IPS-18c (cell line): ENCODE measurements at regions not wholly inside any gene's neighbourhood (a gene's known extent, or its start where the extent isn't known, plus 50 kb on each side); places are given as distances from the start of the nearest gene placed in this dataset.
"Not testable (repeated sequence)": the region's sequence is repeated elsewhere in the genome, so short reads cannot be mapped to it uniquely, and the experiment has no call there.

ENCODE experiments used
- H3K4me3 ChIP-seq: 2 replicates; pipeline ENCODE4 v1.7.0; 2013; ENCODE audit warnings: low read depth, mild to moderate bottlenecking, low read length, moderate library complexity; ENCODE audit not compliant: insufficient read depth
- H3K9me3 ChIP-seq: one replicate; pipeline ENCODE4 v1.6.1; 2013; ENCODE audit warnings: mild to moderate bottlenecking, low read length, moderate library complexity; ENCODE audit not compliant: control insufficient read depth, insufficient read depth

DNA sequence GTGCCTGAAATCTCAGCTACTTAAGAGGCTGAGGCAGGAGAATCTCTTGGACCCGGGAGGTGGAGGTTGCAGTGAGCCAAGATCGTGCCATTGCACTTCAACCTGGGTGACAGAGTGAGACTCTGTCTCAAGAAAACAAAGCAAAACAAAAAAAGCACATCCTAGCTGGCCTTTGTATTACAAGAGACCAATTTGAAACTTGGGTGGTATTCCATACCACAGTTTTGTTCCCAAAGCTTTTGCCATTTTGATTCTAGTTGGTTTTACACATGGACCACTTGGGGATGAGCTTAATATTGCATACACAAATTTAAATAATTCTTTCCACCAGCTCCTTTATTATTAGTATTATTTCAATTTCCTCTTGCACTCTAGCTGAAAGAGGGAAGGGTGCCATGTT, 276.9 kb upstream of the SLC16A7 start:
- no peak overlapping the region for H3K4me3 ChIP-seq

DNA sequence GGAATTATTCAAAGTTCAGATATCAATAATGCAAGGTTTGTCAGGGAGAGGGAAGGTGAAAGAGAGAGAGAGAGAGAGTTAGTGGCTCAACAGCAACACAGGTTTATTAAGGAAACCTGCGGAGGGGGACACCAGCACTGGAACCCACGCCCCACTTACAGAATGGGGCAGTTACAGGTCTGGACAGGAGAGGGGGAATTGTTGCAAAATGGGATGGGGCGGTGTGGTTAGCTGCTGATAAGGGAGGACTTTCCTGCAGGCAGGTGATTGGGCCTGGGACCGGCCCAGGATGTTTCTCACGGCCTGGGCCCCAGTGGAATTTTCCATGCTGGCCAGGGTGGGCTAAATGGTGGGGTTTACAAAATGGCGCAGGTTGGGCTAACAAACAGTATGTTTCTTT, 278.2 kb upstream of the SLC16A7 start:
- Histone ChIP-seq H3K4me3 (no peak overlapping the region), H3K9me3 (no peaks in the 10 kb centered on the region)

More for the DNA sequence above, 276.9 kb upstream of the SLC16A7 start:
- H3K9me3 ChIP-seq: no peaks in the 10 kb centered on the region

DNA sequence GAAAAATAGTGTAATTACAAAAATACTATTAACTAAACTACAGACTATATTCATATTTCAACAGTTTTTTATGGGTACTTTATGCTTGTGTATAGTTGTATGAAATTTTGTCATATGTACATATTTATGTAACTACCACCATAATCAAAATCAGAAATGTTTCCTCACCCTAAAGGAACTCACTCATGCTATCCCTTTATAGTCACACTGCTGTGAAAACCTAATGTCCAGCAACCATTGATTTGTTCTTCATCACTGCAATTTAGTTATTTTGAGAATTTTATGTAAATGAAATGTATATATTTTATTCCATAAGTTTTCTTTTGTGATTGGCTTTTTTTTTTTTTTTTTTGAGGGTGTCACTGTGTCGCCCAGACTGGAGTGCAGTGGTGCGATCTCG, 278.9 kb upstream of the SLC16A7 start:
- Histone ChIP-seq H3K4me3 (no peak overlapping the region), H3K9me3 (no peaks in the 10 kb centered on the region)

DNA sequence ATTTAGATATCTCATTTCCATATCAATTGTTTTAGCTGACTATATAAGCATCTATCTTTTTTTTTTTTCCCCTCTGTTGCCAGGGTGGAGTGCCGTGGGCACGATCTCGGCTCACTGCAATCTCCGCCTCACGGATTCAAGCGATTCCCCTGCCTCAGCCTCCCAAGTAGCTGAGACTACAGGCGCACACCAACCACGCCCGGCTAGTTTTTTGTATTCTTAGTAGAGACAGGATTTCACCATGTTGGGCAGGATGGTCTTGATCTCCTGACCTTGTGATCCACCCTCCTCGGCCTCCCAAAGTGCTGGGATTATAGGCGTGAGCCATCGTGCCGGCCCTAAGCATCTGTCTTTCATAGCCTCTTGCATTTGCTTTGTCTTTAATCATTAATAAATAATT, 279.5 kb upstream of the SLC16A7 start:
- H3K4me3 ChIP-seq, H3K9me3 ChIP-seq: not testable (repeated sequence)

DNA sequence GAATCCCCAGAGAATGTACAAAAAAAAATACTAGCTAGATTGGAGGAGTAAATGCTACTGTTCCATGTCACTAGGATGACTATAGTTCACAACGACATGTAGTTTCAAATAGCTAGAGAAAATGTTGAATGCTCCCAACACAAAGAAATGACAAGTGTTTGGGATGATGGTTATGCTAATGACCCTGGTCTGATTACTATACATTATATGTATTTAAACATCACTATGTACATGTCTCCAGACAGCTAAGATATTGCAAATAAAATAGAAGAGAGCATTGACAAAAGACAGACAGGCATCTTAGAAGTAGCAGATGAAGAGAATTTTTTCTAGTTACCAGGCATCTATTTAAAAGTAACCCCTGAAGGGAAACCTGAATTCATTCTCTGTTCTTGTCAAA, 281.6 kb upstream of the SLC16A7 start:
- Histone ChIP-seq H3K4me3 (no peak overlapping the region), H3K9me3 (no peaks in the 10 kb centered on the region)

DNA sequence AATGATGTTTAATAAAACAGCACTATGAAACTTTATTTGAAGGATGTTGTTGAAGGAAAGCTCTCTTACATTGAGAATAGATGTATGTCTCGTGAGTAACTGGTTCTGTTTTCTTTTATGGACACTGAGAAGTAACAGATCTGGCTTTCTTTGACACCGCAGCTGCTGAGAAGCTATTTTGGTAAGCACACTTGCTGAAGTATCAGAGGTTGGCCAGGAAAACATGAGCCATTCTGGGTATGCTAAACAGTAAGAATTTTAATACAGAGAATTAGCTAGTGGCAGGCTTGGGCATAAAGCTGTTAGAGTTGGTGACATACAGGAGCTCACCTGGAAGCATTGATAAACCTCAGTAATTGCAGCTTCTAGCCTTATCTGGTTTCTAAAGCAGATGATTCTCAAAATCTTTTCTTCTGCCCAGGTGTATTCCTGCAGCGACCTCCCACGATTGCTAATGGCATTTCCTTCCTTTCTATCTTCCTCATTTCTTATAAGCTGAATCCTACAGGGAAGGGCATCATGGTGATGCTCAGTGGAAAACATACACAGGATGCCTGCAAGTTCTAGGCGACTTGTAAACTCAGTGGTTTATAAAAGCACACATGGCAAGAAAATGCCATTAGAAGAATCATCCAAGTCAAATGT, 291.6 kb upstream of the SLC16A7 start:
- peaks cover 2% of the 10 kb centered on the region for H3K9me3 ChIP-seq
- H3K4me3 ChIP-seq: no peak overlapping the region

DNA sequence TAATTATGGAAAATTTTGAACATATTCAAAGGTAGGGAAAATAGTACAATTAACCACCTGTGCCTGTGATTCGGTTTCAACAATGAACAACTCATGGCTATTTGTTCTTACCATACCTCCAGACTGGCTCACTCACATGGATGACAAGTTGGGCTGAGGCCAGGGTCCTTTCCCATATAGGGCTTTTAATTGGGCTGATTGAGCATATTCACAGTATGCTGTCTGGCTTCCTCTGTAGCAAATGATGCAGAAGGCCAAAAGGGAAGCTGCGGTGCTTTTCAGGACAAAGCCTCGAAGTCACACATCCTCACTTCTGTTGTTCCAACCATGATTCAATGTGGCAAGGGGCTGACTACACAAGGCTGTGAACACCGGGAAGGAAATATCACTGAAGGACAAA, 297.5 kb upstream of the SLC16A7 start:
- H3K9me3 ChIP-seq: no peaks in the 10 kb centered on the region

DNA sequence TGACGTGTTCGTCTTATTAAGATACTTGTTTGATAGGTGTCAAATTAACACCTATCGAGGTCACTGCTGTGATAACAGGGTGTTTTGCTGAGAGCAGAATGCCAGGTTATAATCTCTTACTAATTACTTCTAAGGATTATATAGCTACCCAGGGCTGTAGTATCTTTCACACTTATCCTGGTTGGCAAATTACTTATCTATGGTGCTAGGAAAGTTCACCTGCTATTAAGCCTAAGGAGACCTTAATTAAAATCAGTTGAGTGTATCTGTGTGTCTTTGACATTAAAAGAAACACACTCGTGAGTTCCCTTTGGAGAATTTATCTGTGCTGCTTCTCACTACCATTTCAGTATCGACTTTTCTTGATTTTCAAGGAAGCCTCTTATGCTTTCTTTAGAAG, 301.6 kb upstream of the SLC16A7 start:
- Histone ChIP-seq H3K4me3 (no peak overlapping the region), H3K9me3 (no peaks in the 10 kb centered on the region)

More for the DNA sequence above, 297.5 kb upstream of the SLC16A7 start:
- no peak overlapping the region for H3K4me3 ChIP-seq

DNA sequence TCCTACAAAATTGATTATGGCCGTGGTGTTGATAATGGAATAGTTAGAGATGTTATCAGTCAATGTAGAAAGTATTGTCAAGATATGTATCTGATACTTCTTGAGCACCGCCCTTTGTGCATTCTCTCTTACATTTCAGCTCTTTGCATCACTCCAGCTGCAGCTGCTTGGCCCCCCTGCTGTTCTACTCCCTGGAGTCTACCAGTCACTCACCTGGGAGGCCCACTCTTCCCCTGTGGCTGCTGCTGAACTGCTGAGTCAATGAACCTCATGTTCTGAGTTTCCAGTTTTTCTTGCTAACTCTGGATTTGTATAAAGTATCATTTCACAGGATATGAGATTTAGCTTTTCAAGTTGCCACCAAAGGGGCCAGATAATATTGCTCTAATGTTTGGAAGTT, 312.8 kb upstream of the SLC16A7 start:
- no peak overlapping the region for H3K4me3 ChIP-seq
- H3K9me3 ChIP-seq: no peaks in the 10 kb centered on the region

DNA sequence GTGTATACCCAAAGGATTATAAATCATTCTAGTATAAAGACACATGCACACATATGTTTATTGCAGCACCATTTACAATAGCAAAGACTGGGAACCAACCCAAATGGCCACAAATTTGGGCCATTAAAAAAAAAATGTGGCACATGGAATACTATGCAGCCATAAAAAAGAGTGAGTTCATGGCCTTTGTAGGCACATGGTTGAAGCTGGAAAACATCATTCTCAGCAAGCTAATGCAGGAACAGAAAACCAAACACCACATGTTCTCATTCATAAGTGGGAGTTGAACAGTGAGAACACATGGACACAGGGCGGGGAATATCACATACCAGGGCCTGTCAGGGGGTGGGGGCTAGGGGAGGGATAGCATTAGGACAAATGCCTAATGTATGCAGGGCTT, 322.3 kb upstream of the SLC16A7 start:
- H3K9me3 ChIP-seq, H3K4me3 ChIP-seq: not testable (repeated sequence)

DNA sequence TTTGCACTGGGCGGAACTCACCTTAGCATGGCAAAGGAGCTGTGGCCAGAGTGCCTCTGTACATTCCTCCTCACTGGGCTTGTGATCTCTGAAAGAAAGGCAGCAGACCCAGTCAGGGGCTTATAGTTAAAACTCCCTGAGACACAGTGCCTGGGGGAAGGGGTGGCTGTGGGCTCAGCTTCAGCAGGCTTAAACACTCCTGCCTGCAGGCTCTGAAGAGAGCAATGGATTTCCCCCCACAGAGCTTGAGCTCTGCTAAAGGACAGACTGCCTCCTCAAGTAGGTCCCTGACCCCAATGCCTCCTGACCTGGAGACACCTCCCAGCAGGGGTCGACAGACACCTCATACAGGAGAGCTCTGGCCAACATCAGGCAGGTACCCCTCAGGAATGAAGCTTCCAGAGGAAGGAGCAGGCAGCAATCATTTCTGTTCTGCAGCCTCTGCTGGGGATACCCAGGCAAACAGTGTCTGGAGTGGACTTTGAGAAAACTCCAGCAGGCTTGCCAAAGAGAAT, 327.5 kb upstream of the SLC16A7 start:
- no peak overlapping the region for H3K4me3 ChIP-seq
- H3K9me3 ChIP-seq: no peaks in the 10 kb centered on the region

DNA sequence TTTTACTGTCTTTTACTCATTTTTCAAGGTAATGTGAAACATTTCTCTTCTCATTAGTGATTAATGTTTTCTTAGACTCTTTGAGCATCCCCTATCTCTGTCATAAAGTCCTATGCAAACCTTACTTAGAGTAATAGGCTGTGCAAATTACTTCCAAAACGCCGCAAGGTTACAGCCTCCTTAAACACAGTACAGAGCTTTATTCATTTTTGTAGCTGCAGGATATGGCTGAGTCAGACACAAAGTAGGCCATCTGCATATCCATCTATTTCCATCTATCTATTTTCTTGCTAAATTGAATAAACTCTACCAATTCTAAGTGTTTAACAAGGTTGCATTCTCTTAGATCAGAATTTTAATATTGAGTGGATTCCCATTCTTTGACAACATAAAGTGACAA, 335.6 kb upstream of the SLC16A7 start:
- H3K9me3 ChIP-seq: no peaks in the 10 kb centered on the region
- no peak overlapping the region for H3K4me3 ChIP-seq

DNA sequence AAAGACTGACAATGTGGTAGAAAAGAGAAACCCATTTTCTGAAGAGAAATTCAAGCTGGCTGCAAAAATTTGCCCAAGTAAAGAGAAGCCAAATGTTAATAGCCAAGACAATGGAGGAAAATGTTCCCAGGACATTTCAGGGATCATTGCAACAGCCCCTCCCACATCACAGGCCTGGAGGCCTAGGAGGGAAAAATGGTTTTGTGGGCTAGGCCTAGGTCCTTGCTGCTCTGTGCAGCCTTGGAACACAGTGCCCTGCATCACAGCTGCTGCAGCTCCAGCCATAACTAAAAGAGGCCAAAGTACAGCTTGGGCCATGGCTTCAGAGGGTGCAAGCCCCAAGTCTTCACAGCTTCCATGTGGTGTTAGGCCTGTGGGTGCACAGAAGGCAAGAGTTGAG, 332.4 kb upstream of the LRIG3 start:
- Histone ChIP-seq H3K4me3 (no peak overlapping the region), H3K9me3 (peaks cover 6% of the 10 kb centered on the region)

DNA sequence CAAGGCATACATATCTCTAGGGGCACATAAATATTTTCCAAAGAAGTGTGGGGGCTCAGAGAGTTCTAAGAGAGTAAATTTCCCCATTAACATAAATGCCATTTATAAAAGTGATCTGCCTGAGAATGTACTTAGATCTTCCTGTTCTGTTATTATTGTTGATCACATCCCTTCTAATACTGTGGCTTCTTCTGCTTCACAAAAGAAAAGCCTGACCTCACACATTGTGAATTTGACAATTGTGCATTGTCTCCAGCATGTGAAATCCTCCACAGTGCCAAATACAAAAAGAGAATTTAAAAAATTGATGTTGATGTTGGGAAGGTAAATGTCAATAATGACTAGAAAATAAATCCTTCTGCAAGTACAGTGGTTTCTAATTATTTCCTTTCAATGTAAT, 330.5 kb upstream of the LRIG3 start:
- peaks cover 6% of the 10 kb centered on the region for H3K9me3 ChIP-seq
- no peak overlapping the region for H3K4me3 ChIP-seq

DNA sequence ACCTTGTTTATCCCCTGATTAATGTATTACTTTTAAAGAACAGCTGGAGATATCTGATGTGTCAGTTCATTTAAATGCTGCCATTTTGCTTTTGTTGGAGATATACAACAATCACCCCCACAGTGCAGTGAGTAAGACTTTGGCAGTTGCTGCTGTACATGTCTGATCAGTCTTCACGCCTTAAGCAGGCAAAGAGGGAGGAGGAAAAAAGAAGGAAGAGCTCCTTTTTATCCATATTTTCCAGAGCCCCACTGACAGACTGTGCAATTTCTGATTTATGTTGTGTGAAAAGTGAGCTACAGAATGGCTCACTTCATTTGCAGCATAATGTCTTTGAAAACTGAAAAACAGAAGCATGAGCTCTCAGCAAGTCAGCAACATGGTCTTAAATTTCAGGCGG, 319.7 kb upstream of the LRIG3 start:
- H3K9me3 ChIP-seq: no peaks in the 10 kb centered on the region

DNA sequence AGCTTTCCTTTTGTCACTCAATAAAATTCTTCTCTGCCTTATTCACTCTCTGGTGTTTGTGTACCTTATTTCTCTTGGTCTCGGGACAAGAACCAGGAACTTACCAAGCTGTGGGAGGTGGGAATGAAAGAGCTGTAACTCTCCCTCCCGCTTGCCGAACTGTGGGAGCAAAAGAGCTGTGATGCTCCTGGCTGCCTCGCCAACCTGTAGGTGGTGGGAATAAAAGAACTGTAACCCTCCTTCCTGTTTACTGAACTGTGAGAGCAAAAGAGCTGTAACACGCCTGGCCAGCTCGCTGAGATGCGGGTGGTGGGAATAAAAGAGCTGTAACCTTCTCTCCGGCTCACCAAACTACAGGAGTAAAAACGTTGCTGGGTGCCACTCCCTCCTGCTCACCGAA, 314.1 kb upstream of the LRIG3 start:
- no peaks in the 10 kb centered on the region for H3K9me3 ChIP-seq
- H3K4me3 ChIP-seq: no peak overlapping the region

More for the DNA sequence above, 319.7 kb upstream of the LRIG3 start:
- H3K4me3 ChIP-seq: no peak overlapping the region

DNA sequence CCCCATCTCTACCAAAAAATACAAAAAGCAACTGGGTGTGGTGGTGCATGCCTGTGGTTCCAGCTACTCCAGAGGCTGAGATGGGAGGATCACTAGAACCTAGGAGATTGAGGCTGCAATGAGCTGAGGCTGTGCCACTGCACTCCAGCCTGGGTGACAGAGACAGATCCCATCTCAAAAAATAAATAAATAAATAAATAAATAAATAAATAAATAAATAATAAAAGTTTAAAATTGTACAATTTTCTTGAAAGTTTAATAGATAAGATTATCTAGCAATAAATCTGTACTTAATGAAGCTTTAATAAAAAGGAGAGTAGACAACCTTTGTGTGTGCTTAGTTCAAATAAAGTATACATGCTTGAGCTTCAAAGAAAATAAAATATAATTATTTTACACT, 310.0 kb upstream of the LRIG3 start:
- Histone ChIP-seq H3K4me3 (no peak overlapping the region), H3K9me3 (no peaks in the 10 kb centered on the region)

DNA sequence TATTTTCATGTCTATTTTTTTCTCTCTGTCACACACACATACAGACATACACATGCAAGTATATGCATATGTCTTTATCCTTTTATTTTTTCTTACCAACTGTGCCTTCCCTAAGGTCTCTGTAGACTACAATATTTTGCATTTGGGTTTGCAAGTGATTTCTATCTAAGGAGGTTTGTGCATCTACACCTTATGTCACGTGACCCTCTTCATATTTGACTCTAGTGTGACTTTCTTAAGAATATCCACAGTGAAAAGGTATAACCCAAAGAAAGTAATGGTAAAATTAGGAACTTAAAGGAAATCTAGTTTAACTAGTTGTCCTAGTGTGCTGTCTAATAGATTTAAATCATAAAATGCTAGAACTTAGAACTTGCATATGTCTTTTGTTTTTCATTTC, 298.8 kb upstream of the LRIG3 start:
- no peaks in the 10 kb centered on the region for H3K9me3 ChIP-seq
- no peak overlapping the region for H3K4me3 ChIP-seq

DNA sequence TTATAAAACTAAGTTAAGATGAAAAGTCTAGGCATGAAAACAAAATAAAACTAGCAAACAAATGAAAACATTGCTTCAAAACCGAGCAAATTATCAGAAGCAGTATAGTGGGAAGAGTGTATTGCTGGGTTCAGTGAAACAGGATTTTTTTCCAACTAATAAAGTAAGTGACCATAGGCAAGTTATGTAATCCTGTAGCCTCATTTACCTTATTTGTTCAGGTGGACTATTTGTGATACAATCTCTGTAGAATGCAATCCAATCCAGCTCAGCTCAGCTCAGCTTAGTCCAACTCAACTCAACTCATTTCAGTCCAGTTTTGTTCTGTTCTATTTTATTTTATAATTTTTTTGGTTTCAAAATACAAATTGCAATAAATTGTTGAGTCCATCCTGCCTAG, 276.7 kb upstream of the LRIG3 start:
- Histone ChIP-seq H3K4me3 (no peak overlapping the region), H3K9me3 (no peaks in the 10 kb centered on the region)
